ENCODE measurements at regions not wholly inside any gene's neighbourhood (a gene's known extent, or its start where the extent isn't known, plus 50 kb on each side); places are given as distances from the start of the nearest gene placed in this dataset.

DNA sequence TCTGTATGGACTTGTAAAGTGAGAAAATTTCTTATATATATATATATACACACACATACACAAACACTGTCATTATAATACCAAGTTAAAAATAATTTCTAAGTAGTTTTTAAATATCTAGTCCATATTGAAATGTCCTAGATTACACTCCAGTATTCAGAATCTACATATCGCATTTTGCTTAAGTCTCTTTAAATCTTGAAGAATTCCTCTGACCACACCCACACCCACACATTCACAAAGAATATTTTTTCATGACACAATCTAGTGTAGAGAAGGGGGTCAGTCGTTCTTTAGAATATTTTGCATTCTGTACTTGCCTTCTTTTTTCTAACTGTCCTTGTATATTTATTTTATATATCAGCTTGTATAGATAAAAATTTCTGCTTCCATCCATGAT is 509.7 kb downstream of the CCDC85A start:
- TF ChIP-seq, protein P1, sequence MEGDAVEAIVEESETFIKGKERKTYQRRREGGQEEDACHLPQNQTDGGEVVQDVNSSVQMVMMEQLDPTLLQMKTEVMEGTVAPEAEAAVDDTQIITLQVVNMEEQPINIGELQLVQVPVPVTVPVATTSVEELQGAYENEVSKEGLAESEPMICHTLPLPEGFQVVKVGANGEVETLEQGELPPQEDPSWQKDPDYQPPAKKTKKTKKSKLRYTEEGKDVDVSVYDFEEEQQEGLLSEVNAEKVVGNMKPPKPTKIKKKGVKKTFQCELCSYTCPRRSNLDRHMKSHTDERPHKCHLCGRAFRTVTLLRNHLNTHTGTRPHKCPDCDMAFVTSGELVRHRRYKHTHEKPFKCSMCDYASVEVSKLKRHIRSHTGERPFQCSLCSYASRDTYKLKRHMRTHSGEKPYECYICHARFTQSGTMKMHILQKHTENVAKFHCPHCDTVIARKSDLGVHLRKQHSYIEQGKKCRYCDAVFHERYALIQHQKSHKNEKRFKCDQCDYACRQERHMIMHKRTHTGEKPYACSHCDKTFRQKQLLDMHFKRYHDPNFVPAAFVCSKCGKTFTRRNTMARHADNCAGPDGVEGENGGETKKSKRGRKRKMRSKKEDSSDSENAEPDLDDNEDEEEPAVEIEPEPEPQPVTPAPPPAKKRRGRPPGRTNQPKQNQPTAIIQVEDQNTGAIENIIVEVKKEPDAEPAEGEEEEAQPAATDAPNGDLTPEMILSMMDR (conservative IDR thresholded peaks at IDR 0.05; ENCODE audit: low read depth, low read length): no peak
- TF ChIP-seq EZH2phosphoT487 (IDR thresholded peaks at IDR 0.05; ENCODE audit: borderline replicate concordance, low read length) (no peak), EZH2 (IDR thresholded peaks at IDR 0.05; ENCODE audit: low read length, unreplicated experiment) (no peak)
